ENCODE measurements at regions not wholly inside any gene's neighbourhood (a gene's known extent, or its start where the extent isn't known, plus 50 kb on each side); places are given as distances from the start of the nearest gene placed in this dataset.

GRCh38 chr4:30866907-30867306, 146.7 kb downstream of the PCDH7 start:
- Histone ChIP-seq H4K91ac (replicated peaks; ENCODE audit: insufficient read length, low read length) (no peak overlapping the region), H3K9me3 (ENCODE audit: insufficient read depth in 2 of 2, low read depth in 1 of 2, low read length in 1 of 2) (no peaks in the 10 kb centered on the region), H3K56ac (replicated peaks; ENCODE audit: insufficient read length, low read depth, low read length) (no peak overlapping the region), H2AFZ (ENCODE audit: low read length) (no peak overlapping the region), H2AK5ac (ENCODE audit: low read depth, low read length) (no peak overlapping the region), H3K36me3 (ENCODE audit: control insufficient read depth in 2 of 4, insufficient read depth in 4 of 4, low read length in 3 of 4) (no peaks in the 10 kb centered on the region), H3K18ac (ENCODE audit: extremely low read depth, low read length) (no peak overlapping the region), H3K27me3 (replicated peaks in 1 of 4; ENCODE audit: control insufficient read depth in 3 of 4, extremely low read depth in 1 of 4, insufficient read depth in 3 of 4, low read length in 3 of 4) (no peaks in the 10 kb centered on the region), H3K4ac (replicated peaks; ENCODE audit: insufficient read length, low read depth, low read length) (no peak overlapping the region), H3K79me1 (ENCODE audit: low read depth, low read length) (no peaks in the 10 kb centered on the region), H4K5ac (ENCODE audit: insufficient read length, low read depth, low read length) (no peak overlapping the region), H2BK120ac (replicated peaks; ENCODE audit: low read depth, low read length) (no peak overlapping the region), H3K4me3 (ENCODE audit: extremely low read depth in 1 of 4, insufficient read depth in 2 of 4, low read depth in 3 of 4, low read length in 4 of 4) (no peak overlapping the region), H2BK20ac (ENCODE audit: low read length) (no peak overlapping the region), H3K79me2 (ENCODE audit: control insufficient read depth in 1 of 2, insufficient read depth in 2 of 2, low read length in 2 of 2) (no peaks in the 10 kb centered on the region), H4K8ac (ENCODE audit: extremely low read depth, insufficient read depth, low read length) (no peak overlapping the region), H4K20me1 (replicated peaks in 1 of 2; ENCODE audit: control insufficient read depth in 1 of 2, insufficient read depth in 2 of 2, low read length in 2 of 2) (no peaks in the 10 kb centered on the region), H3K14ac (ENCODE audit: insufficient read length) (no peak overlapping the region), H2BK15ac (ENCODE audit: low read length) (no peak overlapping the region), H3K23ac (ENCODE audit: insufficient read length) (no peak overlapping the region), H3K9ac (replicated peaks in 1 of 4; ENCODE audit: extremely low read depth in 1 of 4, low read depth in 3 of 4, low read length in 3 of 4) (no peak overlapping the region), H2BK5ac (ENCODE audit: low read depth, low read length) (no peak overlapping the region), H3K23me2 (ENCODE audit: low read depth, low read length) (no peaks in the 10 kb centered on the region; the same call in 1 of the 2 replicates), H3K4me2 (ENCODE audit: insufficient read depth in 1 of 2, low read depth in 2 of 2, low read length in 2 of 2) (no peak overlapping the region), H3K4me1 (replicated peaks in 1 of 4; ENCODE audit: control insufficient read depth in 3 of 4, insufficient read depth in 4 of 4, low read length in 3 of 4) (no peaks in the 10 kb centered on the region), H3K27ac (ENCODE audit: low read depth, low read length) (no peak overlapping the region), H2BK12ac (ENCODE audit: low read depth, low read length) (no peak overlapping the region)
- ChIA-PET CTCF (ENCODE audit: partially characterized antibody) (no interaction called here), POLR2A (ENCODE audit: partially characterized antibody) (no interaction called here)
- DNase-seq (ENCODE audit: low read depth in 1 of 2, low spot score in 2 of 2) = no peak
- no peak for FAIRE-seq
- 100% methylated on average over 1 of the region's 1 CpG; no CpG with 5 or more reads in 1 of the 2 experiments for WGBS, 2 experiments (ENCODE audit: extremely low coverage in 1 of 2, insufficient coverage in 1 of 2, insufficient read length in 1 of 2, insufficient replicate concordance in 2 of 2, low coverage in 1 of 2, low lambda C conversion rate in 2 of 2, missing lambda C conversion rate in 1 of 2)
- TF ChIP-seq CHD1 (IDR thresholded peaks at IDR 0.05; ENCODE audit: low read depth, low read length) (no peak), BRCA1 (IDR thresholded peaks at IDR 0.05; ENCODE audit: low read depth, low read length) (no peak), RNF2 (IDR thresholded peaks at IDR 0.05; ENCODE audit: borderline replicate concordance, low read depth, low read length, missing control alignments, poor library complexity, severe bottlenecking) (no peak), USF2 (IDR thresholded peaks at IDR 0.05; ENCODE audit: low read length) (no peak), GTF2F1 (IDR thresholded peaks at IDR 0.05; ENCODE audit: borderline replicate concordance, low read depth, low read length) (no peak), TAF1 (IDR thresholded peaks at IDR 0.05; ENCODE audit: low read depth, low read length) (no peak), RAD21 (IDR thresholded peaks at IDR 0.05 in 1 of 2, conservative IDR thresholded peaks at IDR 0.05 in 1 of 2; ENCODE audit: low read depth in 2 of 2, low read length in 2 of 2) (no peak), YY1 (IDR thresholded peaks at IDR 0.05; ENCODE audit: low read depth, low read length) (no peak), CTCF (IDR thresholded peaks at IDR 0.05; ENCODE audit: control extremely low read depth in 1 of 3, insufficient read depth in 1 of 3, low read depth in 1 of 3, low read length in 3 of 3) (no peak), CEBPB (IDR thresholded peaks at IDR 0.05; ENCODE audit: low read depth, low read length) (no peak), KDM1A (IDR thresholded peaks at IDR 0.05; ENCODE audit: borderline replicate concordance, low read length) (no peak), CREB1 (IDR thresholded peaks at IDR 0.05) (no peak)
